ENCODE measurements at regions not wholly inside any gene's neighbourhood (a gene's known extent, or its start where the extent isn't known, plus 50 kb on each side); places are given as distances from the start of the nearest gene placed in this dataset.

DNA sequence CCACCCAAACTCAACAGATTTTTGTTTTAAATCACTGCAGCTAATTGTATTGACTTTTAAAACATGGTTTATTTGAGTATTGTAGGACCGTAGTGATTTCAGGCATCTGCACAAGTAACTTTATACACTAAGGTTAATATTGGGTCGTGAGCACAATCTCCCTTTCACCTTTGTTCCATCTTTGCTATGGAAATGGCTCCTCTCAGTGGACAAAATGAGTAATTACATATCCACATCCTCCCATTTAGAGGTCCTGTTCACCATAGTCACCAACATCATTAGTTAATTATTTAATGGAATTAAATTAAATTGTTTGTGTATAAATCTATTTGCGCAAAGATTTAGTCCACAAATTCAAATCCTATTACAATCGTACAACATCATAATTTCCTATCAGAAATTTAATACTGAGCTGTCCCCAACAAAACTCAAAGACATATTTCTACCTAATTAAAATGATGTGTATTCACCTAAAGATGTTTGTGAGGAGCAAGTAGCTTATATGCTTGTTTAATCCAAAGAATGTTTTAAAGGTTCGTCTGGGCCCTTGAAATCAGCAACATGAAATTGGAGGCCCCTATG, 173.0 kb upstream of the DAPK1 start:
- Histone ChIP-seq H3K27me3 (ENCODE audit: control insufficient read depth, insufficient read depth, low read length) (no peaks in the 10 kb centered on the region), H3K27ac (ENCODE audit: low read depth, low read length) (no peak overlapping the region), H3K9me3 (ENCODE audit: control insufficient read depth, insufficient read depth, low read length) (no peaks in the 10 kb centered on the region), H3K4me3 (ENCODE audit: low read depth, low read length) (no peak overlapping the region)
- peak; percentile 72 for TF ChIP-seq CTCF (IDR thresholded peaks at IDR 0.05; ENCODE audit: low read depth, low read length)
- CTCF ChIA-PET, result interaction anchor here (0.6 to 5.5 kb wide), 38 partner anchors 10 to 1122 kb away, joined by 3 to 112 read pairs (median 4); partner anchors contain the start of gene GAS1
- POLR2A ChIA-PET, result no interaction called here
- DNase-seq (ENCODE audit: low read depth, low spot score), result peak; percentile 20

DNA sequence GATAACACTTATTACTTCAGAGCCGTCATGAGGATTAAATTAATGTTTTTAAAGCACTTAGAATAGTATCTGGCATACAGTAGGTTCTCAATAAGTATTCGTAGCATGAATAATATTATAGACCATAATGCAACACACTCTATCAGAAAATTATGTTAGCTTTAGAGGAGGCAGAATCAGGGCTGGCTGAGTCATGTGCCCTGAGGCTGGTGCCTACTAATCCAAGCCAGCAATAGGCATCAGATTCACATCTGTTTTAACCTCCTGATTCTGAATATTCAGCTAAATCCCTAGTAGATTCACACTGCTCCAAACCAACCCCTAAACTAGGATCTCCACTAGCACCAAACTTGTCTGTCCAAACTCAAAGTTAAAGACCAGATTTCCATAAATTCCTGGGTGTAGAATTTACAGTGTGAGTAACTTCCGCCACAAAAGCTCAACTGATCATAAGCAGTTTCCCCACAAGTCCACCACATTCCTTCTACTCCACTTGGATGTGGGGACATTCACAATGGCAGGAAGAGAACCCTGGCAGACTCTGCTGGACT, 170.0 kb upstream of the DAPK1 start:
- Histone ChIP-seq H3K9me3 (ENCODE audit: control insufficient read depth, insufficient read depth, low read length) (peaks cover 3% of the 10 kb centered on the region; the same call in 1 of the 2 replicates), H3K27me3 (ENCODE audit: control insufficient read depth, insufficient read depth, low read length) (no peaks in the 10 kb centered on the region), H3K4me3 (ENCODE audit: low read depth, low read length) (no peak overlapping the region), H3K27ac (ENCODE audit: low read depth, low read length) (no peak overlapping the region)
- ChIA-PET POLR2A (no interaction called here), CTCF (interaction anchor here (1.0 kb wide), 1 partner anchor 913 kb away, joined by 3 read pairs; no protein-coding TSS in a partner anchor)
- TF ChIP-seq CTCF (IDR thresholded peaks at IDR 0.05; ENCODE audit: low read depth, low read length), result no peak
- DNase-seq (ENCODE audit: low read depth, low spot score), result no peak

DNA sequence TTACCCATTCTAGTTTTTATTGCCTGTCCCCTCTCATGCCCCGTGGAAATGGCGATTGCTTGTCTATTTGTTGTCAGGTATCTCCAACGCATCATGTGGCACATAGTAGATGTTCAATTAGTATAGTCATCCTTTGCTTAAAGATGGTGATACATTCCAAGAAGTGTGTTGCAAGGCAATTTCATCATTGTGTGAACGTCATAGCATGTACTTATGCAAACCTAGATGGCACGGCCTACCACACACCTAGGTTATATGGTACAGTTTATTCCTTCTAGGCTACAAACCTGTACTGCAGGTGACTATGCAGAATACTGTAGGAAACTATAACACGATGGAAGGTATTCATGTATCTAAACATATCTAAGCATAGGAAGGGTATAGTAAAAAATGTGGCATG, 163.9 kb upstream of the DAPK1 start:
- DNase-seq (ENCODE audit: low read depth, low spot score), result no peak
- Histone ChIP-seq H3K27me3 (ENCODE audit: control insufficient read depth, insufficient read depth, low read length) (peaks cover 8% of the 10 kb centered on the region), H3K9me3 (ENCODE audit: control insufficient read depth, insufficient read depth, low read length) (peaks cover 3% of the 10 kb centered on the region; the same call in 1 of the 2 replicates), H3K4me3 (ENCODE audit: low read depth, low read length) (no peak overlapping the region), H3K27ac (ENCODE audit: low read depth, low read length) (no peak overlapping the region)
- CTCF ChIA-PET, result no interaction called here
- POLR2A ChIA-PET, result no interaction called here
- TF ChIP-seq CTCF (IDR thresholded peaks at IDR 0.05; ENCODE audit: low read depth, low read length), result no peak

DNA sequence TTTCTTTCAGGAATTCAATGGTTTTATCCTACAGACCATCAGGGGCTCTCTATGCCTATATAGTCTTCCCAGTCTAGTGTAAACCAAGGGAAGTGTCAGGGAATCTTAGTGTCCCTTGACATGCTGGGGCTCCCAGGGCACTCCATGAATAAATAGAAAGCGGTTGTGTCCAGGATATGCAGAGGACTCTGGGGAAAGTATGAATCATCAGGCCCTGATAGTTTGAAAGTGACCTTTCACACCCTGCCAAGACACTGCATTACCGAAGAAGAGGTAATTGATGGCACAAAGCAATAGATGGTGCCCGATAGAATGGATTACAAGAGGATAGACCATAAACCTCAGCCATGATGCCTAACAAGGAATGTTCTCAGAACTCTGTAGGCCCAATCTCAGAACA, 163.3 kb upstream of the DAPK1 start:
- POLR2A ChIA-PET, result no interaction called here
- no peak overlapping the region for H3K27ac ChIP-seq (ENCODE audit: low read depth, low read length)
- H3K4me3 ChIP-seq (ENCODE audit: low read depth, low read length), result no peak overlapping the region
- CTCF ChIA-PET, result interaction anchor here (2.2 kb wide), 1 partner anchor 328 kb away, joined by 13 read pairs; no protein-coding TSS in a partner anchor
- peaks cover 8% of the 10 kb centered on the region for H3K27me3 ChIP-seq (ENCODE audit: control insufficient read depth, insufficient read depth, low read length)
- TF ChIP-seq CTCF (IDR thresholded peaks at IDR 0.05; ENCODE audit: low read depth, low read length), result no peak
- H3K9me3 ChIP-seq (ENCODE audit: control insufficient read depth, insufficient read depth, low read length), result peaks cover 3% of the 10 kb centered on the region; the same call in 1 of the 2 replicates
- no peak for DNase-seq (ENCODE audit: low read depth, low spot score)

- Histone ChIP-seq H3K27me3 (ENCODE audit: control insufficient read depth, insufficient read depth, low read length) (peaks cover 8% of the 10 kb centered on the region), H3K9me3 (ENCODE audit: control insufficient read depth, insufficient read depth, low read length) (no peaks in the 10 kb centered on the region; the same call in 1 of the 2 replicates), H3K27ac (ENCODE audit: low read depth, low read length) (no peak overlapping the region), H3K4me3 (ENCODE audit: low read depth, low read length) (no peak overlapping the region)
- POLR2A ChIA-PET, result no interaction called here
- no peak for TF ChIP-seq CTCF (IDR thresholded peaks at IDR 0.05; ENCODE audit: low read depth, low read length)
- no peak for DNase-seq (ENCODE audit: low read depth, low spot score)
- CTCF ChIA-PET, result interaction anchor here (0.6 to 2.2 kb wide), 3 partner anchors 326 to 922 kb away, joined by 3 to 13 read pairs (median 5); no protein-coding TSS in a partner anchor
These were observed 161.3 kb upstream of the DAPK1 start for GRCh38 chr9:87336407-87336806.
